Tibial nerve (tissue), 4 donors: ENCODE measurements at regions not wholly inside any gene's neighbourhood (a gene's known extent, or its start where the extent isn't known, plus 50 kb on each side); places are given as distances from the start of the nearest gene placed in this dataset.

Experiments used
- DNase-seq, 2 donors: peaks; one replicate each; pipeline ENCODE4 v3.0.0-alpha.2; 2019; ENCODE audit warnings: low spot score in 2 of 2
- H3K27ac ChIP-seq, 4 donors: fragments of 200-600 bp; sonication (generic) in 3 of 4; one replicate each; pipeline ENCODE4 v1.5.1; 2017 to 2019; ENCODE audit warnings: mild to moderate bottlenecking in 1 of 4
- H3K27me3 ChIP-seq, 2 donors: fragments of 200-600 bp; sonication (generic) in 1 of 2; one replicate each; pipeline versions ENCODE4 v1.5.1 to v1.6.0; 2017 to 2019
- H3K36me3 ChIP-seq, 3 donors: fragments of 200-600 bp; sonication (generic); one replicate each; pipeline ENCODE4 v1.5.1; 2018 to 2019
- H3K4me1 ChIP-seq, 4 donors: fragments of 200-600 bp; sonication (generic) in 3 of 4; one replicate each; pipeline ENCODE4 v1.5.1; 2017 to 2019
- H3K4me3 ChIP-seq, 4 donors: fragments of 200-600 bp; sonication (generic) in 3 of 4; one replicate each; pipeline ENCODE4 v1.5.1; 2017 to 2019; ENCODE audit warnings: mild to moderate bottlenecking in 1 of 4, moderate library complexity in 1 of 4
- H3K9me3 ChIP-seq, 4 donors: fragments of 200-600 bp; sonication (generic) in 3 of 4; one replicate each; pipeline ENCODE4 v1.5.1; 2017 to 2019
- EP300 ChIP-seq, 2 donors: sonication (generic); formaldehyde crosslinking; IDR thresholded peaks; one replicate each; pipeline ENCODE4 v1.6.1; 2017; ENCODE audit warnings: antibody characterized with exemption in 2 of 2, mild to moderate bottlenecking in 1 of 2
- POLR2A ChIP-seq, 2 donors: fragments of 450-650 bp; IDR thresholded peaks; one replicate each; pipeline ENCODE4 v1.6.1; 2017; ENCODE audit warnings: antibody characterized with exemption in 2 of 2, mild to moderate bottlenecking in 2 of 2, moderate library complexity in 2 of 2
- WGBS, 2 donors: methylation state at CpG; one replicate each; pipeline ENCODE4 v1.1.5; 2018; 5-methylcytosine and 5-hydroxymethylcytosine counted together
- TF ChIP-seq, protein P1 (sequence below), 5 experiments: fragments of 200-600 bp in 3 of 5; fragments of 450-650 bp in 2 of 5; sonication (generic) in 3 of 5; IDR thresholded peaks; one replicate each; pipeline ENCODE4 v1.5.1; 2016 to 2019; ENCODE audit warnings: antibody characterized with exemption in 5 of 5, mild to moderate bottlenecking in 3 of 5, moderate library complexity in 2 of 5

DNA sequence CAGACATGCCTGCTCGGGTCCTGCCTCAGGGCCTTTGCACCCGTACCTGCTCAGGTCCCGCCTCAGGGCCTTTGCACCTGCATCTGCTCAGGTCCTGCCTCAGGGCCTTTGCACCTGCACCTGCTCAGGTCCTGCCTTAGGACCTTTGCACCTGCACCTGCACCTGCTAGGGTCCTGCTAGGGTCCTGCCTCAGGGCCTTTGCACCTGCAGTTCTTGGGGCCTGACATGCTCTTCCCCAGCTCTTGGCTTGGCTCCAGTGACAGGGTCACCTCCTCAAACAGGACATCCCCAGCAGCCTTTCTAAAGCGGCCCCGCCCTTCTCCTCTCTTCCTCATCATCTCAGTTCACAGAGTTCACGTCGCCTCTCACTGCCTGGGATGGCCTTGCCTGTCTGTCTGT is 54.9 kb upstream of the NCOR2 start:
- H3K4me3 ChIP-seq: no peak overlapping the region
- H3K4me1 ChIP-seq: peaks cover 0 to 47% (median 19%) of the 10 kb centered on the region in 4 donors
- no peaks in the 10 kb centered on the region for H3K36me3 ChIP-seq
- peaks cover 0 to 7% (median 0%) of the 10 kb centered on the region in 4 donors for H3K9me3 ChIP-seq
- 76 to 82% methylated on average over 7 of the region's 7 CpGs for WGBS, 2 donors
- no peak overlapping the region for H3K27ac ChIP-seq
- TF ChIP-seq EP300 (IDR thresholded peaks at IDR 0.05) (no peak), POLR2A (IDR thresholded peaks at IDR 0.05) (no peak)
- TF ChIP-seq, protein P1, sequence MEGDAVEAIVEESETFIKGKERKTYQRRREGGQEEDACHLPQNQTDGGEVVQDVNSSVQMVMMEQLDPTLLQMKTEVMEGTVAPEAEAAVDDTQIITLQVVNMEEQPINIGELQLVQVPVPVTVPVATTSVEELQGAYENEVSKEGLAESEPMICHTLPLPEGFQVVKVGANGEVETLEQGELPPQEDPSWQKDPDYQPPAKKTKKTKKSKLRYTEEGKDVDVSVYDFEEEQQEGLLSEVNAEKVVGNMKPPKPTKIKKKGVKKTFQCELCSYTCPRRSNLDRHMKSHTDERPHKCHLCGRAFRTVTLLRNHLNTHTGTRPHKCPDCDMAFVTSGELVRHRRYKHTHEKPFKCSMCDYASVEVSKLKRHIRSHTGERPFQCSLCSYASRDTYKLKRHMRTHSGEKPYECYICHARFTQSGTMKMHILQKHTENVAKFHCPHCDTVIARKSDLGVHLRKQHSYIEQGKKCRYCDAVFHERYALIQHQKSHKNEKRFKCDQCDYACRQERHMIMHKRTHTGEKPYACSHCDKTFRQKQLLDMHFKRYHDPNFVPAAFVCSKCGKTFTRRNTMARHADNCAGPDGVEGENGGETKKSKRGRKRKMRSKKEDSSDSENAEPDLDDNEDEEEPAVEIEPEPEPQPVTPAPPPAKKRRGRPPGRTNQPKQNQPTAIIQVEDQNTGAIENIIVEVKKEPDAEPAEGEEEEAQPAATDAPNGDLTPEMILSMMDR (IDR thresholded peaks at IDR 0.05): no peak
- H3K27me3 ChIP-seq: no peaks in the 10 kb centered on the region
- DNase-seq: no peak

DNA sequence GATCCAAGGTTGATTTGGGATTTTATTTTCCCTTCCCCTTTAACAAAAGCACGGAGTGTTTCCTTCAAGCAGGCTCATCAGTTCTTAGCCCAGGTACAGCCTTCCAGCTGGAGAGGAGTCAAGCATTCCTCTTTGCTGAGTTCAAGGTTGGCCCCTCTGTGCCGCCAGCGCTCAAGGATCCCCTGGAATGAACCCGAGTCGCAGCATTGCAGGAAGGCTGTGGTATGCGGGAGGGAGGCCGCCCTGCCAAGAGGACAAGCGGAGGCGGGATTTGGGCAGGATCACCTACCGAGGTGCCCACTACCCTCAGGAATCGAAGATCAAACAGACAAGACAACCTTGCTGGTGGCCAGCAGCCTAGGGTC is 53.9 kb upstream of the NCOR2 start:
- DNase-seq: peak; percentile 37 to 70
- H3K4me1 ChIP-seq: peaks cover 0 to 37% (median 10%) of the 10 kb centered on the region in 4 donors
- peak in 1 of 2 donors; percentile 52 for TF ChIP-seq EP300 (IDR thresholded peaks at IDR 0.05)
- no peak for TF ChIP-seq POLR2A (IDR thresholded peaks at IDR 0.05)

DNA sequence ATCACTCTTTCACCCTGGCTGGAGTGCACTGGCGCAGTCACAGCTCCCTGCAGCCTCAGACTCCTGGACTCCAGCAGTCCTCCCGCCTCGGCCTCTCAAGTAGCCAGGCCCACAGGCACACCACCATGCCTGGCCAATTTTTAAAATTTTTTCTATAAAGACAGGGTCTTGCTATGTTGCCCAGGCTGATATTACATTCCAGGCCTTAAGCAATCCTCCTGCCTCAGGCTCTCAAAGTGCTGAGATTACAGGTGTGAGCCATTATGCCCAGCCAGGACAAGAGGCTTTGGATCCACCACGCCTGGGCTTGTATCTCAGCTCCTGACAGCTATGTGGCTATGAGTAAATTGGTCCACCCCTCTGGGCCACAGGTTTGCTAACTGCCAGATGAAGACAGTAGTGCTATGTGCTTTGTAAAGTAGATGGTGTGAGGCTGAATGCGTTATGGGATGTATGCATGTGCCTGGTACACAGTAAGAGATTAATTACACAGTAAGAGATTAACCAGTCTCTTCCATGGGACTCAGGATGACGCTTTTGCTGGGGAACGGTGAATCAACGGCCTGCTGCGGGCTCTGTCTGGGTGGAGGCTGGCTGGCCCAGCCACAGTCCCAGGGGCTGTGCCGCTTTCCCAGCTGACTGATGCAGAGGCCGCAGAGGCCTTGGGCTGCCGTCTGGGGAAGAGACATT is 53.3 kb upstream of the NCOR2 start:
- no peaks in the 10 kb centered on the region for H3K36me3 ChIP-seq
- H3K9me3 ChIP-seq: peaks cover 0 to 7% (median 0%) of the 10 kb centered on the region in 4 donors
- TF ChIP-seq, protein P1 (IDR thresholded peaks at IDR 0.05): no peak
- TF ChIP-seq POLR2A (IDR thresholded peaks at IDR 0.05): no peak
- no peak for TF ChIP-seq EP300 (IDR thresholded peaks at IDR 0.05)
- WGBS, 2 donors: 75 to 76% methylated on average over 12 of the region's 12 CpGs
- H3K27ac ChIP-seq: peak overlapping the region in 3 of 4 donors; percentile 1 to 71 (median 36)
- no peak overlapping the region for H3K4me3 ChIP-seq
- no peaks in the 10 kb centered on the region for H3K27me3 ChIP-seq
- DNase-seq: no peak
- peaks cover 0 to 31% (median 5%) of the 10 kb centered on the region in 4 donors for H3K4me1 ChIP-seq

More for the DNA sequence above, 53.9 kb upstream of the NCOR2 start:
- peak overlapping the region; percentile 1 to 71 (median 30) for H3K27ac ChIP-seq
- 68 to 73% methylated on average over 11 of the region's 11 CpGs for WGBS, 2 donors
- no peak overlapping the region for H3K4me3 ChIP-seq
- peaks cover 0 to 7% (median 0%) of the 10 kb centered on the region in 4 donors for H3K9me3 ChIP-seq
- no peaks in the 10 kb centered on the region for H3K27me3 ChIP-seq
- H3K36me3 ChIP-seq: no peaks in the 10 kb centered on the region

DNA sequence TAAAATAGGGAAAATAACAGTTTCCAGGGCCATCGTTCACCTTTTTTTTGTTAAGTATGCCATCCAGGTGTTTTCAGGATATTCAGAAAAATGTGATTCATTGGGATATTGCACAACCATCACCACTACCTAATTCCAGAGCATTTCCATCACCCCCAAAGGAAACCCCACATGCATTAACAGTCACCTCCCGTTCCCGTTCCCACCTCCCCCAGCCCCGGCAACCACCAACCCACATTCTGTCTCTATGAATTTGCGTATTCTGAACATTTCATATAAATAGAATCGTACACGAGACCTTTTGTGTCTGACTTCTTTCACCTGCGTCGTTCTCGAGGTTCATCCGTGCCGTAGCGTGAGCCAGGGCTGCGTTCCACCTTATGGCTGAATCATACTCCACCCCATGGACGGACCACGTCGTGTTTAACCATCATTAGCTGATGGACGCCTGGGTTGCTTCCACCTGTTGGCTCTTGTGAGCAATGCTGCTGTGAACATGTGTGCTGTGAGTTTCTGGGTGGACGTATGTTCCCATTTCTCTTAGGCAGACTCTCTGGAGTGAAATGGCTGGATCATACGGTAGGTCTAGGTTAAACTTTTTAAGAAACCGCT is 51.0 kb upstream of the NCOR2 start:
- H3K36me3 ChIP-seq: no peaks in the 10 kb centered on the region
- no peak for DNase-seq
- no peak overlapping the region for H3K4me3 ChIP-seq
- peaks cover 0 to 23% (median 0%) of the 10 kb centered on the region in 4 donors for H3K4me1 ChIP-seq
- H3K27ac ChIP-seq: no peak overlapping the region
- peaks cover 0 to 4% (median 0%) of the 10 kb centered on the region in 4 donors for H3K9me3 ChIP-seq
- H3K27me3 ChIP-seq: no peaks in the 10 kb centered on the region
- WGBS, 2 donors: 88 to 89% methylated on average over 21 of the region's 21 CpGs
- TF ChIP-seq, protein P1 (IDR thresholded peaks at IDR 0.05): no peak
- TF ChIP-seq EP300 (IDR thresholded peaks at IDR 0.05): no peak
- TF ChIP-seq POLR2A (IDR thresholded peaks at IDR 0.05): no peak

GRCh38 chr12:124617615-124618014 is 50.2 kb upstream of the NCOR2 start:
- no peak overlapping the region for H3K4me3 ChIP-seq
- no peaks in the 10 kb centered on the region for H3K36me3 ChIP-seq
- H3K9me3 ChIP-seq: no peaks in the 10 kb centered on the region
- H3K27ac ChIP-seq: no peak overlapping the region
- DNase-seq: no peak
- no peaks in the 10 kb centered on the region for H3K27me3 ChIP-seq
- no peak for TF ChIP-seq EP300 (IDR thresholded peaks at IDR 0.05)
- no peak for TF ChIP-seq POLR2A (IDR thresholded peaks at IDR 0.05)
- TF ChIP-seq, protein P1 (IDR thresholded peaks at IDR 0.05): no peak
- peaks cover 0 to 19% (median 0%) of the 10 kb centered on the region in 4 donors for H3K4me1 ChIP-seq
- 71 to 82% methylated on average over 10 to 19 of the region's 19 CpGs for WGBS, 2 donors
